ENCODE measurements at regions not wholly inside any gene's neighbourhood (a gene's known extent, or its start where the extent isn't known, plus 50 kb on each side); places are given as distances from the start of the nearest gene placed in this dataset.

- Mint-ChIP-seq H3K27me3 (ENCODE audit: low read depth) (no peaks in the 10 kb centered on the region; the same call in none of the 2 replicates), H3K27ac (no peak overlapping the region), H3K9me3 (peaks cover 13 to 15% of the 10 kb centered on the region in 2 experiments), H3K4me3 (no peak overlapping the region), H3K4me1 (peaks cover under 1 to 3% of the 10 kb centered on the region in 2 experiments; a peak in 2 of 4 replicates), H3K36me3 (ENCODE audit: insufficient read depth in 1 of 3, low read depth in 3 of 3) (peaks cover 3 to 12% (median 7%) of the 10 kb centered on the region in 3 experiments; a peak in 5 of 7 replicates)
- H4K20me1 ChIP-seq (ENCODE audit: control insufficient read depth, insufficient read depth, insufficient read length): no peaks in the 10 kb centered on the region
- H3K27me3 ChIP-seq (ENCODE audit: insufficient read depth, low read length): no peaks in the 10 kb centered on the region
- no peak overlapping the region for H2BK15ac ChIP-seq (ENCODE audit: low read depth, low read length)
- H3K4me2 ChIP-seq (ENCODE audit: insufficient read depth, insufficient read length, low read length): no peak overlapping the region
- H2AFZ ChIP-seq (ENCODE audit: low read length): no peak overlapping the region
- no peak for TF ChIP-seq CTCF (conservative IDR thresholded peaks at IDR 0.05)
- H2BK120ac ChIP-seq (ENCODE audit: low read depth, low read length, poor library complexity, severe bottlenecking): no peak overlapping the region
- no peak overlapping the region for H4K91ac ChIP-seq (ENCODE audit: insufficient read length, low read depth, low read length)
- no peak overlapping the region for H3K18ac ChIP-seq (ENCODE audit: insufficient read length, low read depth, low read length)
- H2BK5ac ChIP-seq (ENCODE audit: insufficient read length, low read length): no peak overlapping the region
- H3K14ac ChIP-seq (ENCODE audit: insufficient read depth, low read length): no peak overlapping the region
- DNase-seq: no peak
- no peak overlapping the region for H3K9ac ChIP-seq (ENCODE audit: extremely low read depth, insufficient read length, low read length)
- no peak overlapping the region for H3K23ac ChIP-seq (ENCODE audit: insufficient read length, low read depth, low read length)
- no peaks in the 10 kb centered on the region for H3K79me1 ChIP-seq (ENCODE audit: insufficient read depth, low read depth, low read length, poor library complexity, severe bottlenecking)
- H3K27ac ChIP-seq (ENCODE audit: insufficient read length, low read depth, low read length): no peak overlapping the region
- no peaks in the 10 kb centered on the region for H3K79me2 ChIP-seq (ENCODE audit: insufficient read depth, low read length)
- no peaks in the 10 kb centered on the region for H3K9me3 ChIP-seq (ENCODE audit: control insufficient read depth, low read depth, low read length)
- H3K56ac ChIP-seq (ENCODE audit: insufficient read length, low read depth, low read length): no peak overlapping the region
- H3T11ph ChIP-seq (ENCODE audit: low read length): no peak overlapping the region
- H4K8ac ChIP-seq (replicated peaks; ENCODE audit: insufficient read length, low read depth, low read length): no peak overlapping the region
- no CpG with 5 or more reads among the region's 6 CpGs for WGBS (ENCODE audit: extremely low coverage, insufficient read length, low lambda C conversion rate)
- no peak overlapping the region for H2AK5ac ChIP-seq (ENCODE audit: insufficient read length, low read length)
- no peak overlapping the region for H2BK20ac ChIP-seq (ENCODE audit: low read depth, low read length, poor library complexity, severe bottlenecking)
- H3K4me1 ChIP-seq (ENCODE audit: insufficient read depth, low read length): no peaks in the 10 kb centered on the region
- no peak overlapping the region for H4K5ac ChIP-seq (ENCODE audit: insufficient read length, low read depth, low read length)
- no peak overlapping the region for H3K4ac ChIP-seq (ENCODE audit: low read depth, low read length)
- H3K23me2 ChIP-seq (ENCODE audit: insufficient read length, low read depth, low read length, poor library complexity, severe bottlenecking): no peaks in the 10 kb centered on the region
- no peak overlapping the region for H2BK12ac ChIP-seq (ENCODE audit: insufficient read length, low read depth, low read length)
Observed at GRCh38 chr2:204432196-204432595, 113.1 kb upstream of the PARD3B start.

Data from H9 (cell line).